ENCODE measurements at regions not wholly inside any gene's neighbourhood (a gene's known extent, or its start where the extent isn't known, plus 50 kb on each side); places are given as distances from the start of the nearest gene placed in this dataset.

DNA sequence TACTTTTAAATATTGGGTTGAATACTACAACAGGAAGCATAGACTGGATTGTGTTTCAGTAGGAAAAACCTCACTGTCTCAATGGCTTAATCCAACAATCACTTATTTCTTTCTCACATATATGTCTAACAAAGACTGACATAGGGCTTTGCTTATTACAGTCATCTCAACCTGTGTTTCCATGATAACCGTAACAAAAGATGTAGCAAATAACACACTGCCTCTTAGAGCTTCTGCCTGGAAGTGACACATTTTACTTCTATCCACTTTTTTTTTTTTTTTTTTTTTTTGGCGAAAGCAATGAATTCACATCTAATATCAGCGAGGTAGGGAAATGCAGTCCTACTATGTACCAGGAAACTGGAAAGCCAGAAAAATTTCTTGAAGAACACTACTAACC, 204.9 kb upstream of the CDKN2B start:
- H3K36me3 Mint-ChIP-seq (ENCODE audit: insufficient read depth, unreplicated experiment) = no peaks in the 10 kb centered on the region

GRCh38 chr9:22214497-22215031, 205.5 kb upstream of the CDKN2B start:
- BruUV-seq (replicated peaks) = no TSS peak
- POLR2A ChIA-PET = no interaction called here
- Histone ChIP-seq H3K27me3 (replicated peaks; ENCODE audit: control insufficient read depth, insufficient read depth, low read length) (no peaks in the 10 kb centered on the region), H3K9me3 (no peaks in the 10 kb centered on the region), H3K4me1 (no peaks in the 10 kb centered on the region), H3K36me3 (ENCODE audit: control insufficient read depth, insufficient read depth, low read length) (no peaks in the 10 kb centered on the region), H3K4me3 (ENCODE audit: low read depth, low read length) (no peak overlapping the region)
- Mint-ChIP-seq H3K27ac (ENCODE audit: unreplicated experiment) (no peak overlapping the region), H3K4me1 (ENCODE audit: low read depth, unreplicated experiment) (no peaks in the 10 kb centered on the region), H3K4me3 (ENCODE audit: unreplicated experiment) (no peak overlapping the region), H3K36me3 (ENCODE audit: insufficient read depth, unreplicated experiment) (no peaks in the 10 kb centered on the region), H3K27me3 (ENCODE audit: insufficient read depth, unreplicated experiment) (peaks cover 2% of the 10 kb centered on the region), H3K9me3 (ENCODE audit: unreplicated experiment) (no peaks in the 10 kb centered on the region)
- CTCF ChIA-PET = no interaction called here
- no peak for DNase-seq
- no peak for TF ChIP-seq CTCF (IDR thresholded peaks at IDR 0.05; ENCODE audit: insufficient read depth in 1 of 2, low read depth in 1 of 2, low read length in 1 of 2, severe bottlenecking in 1 of 2, unreplicated experiment in 1 of 2)
- intact Hi-C loops (cut with micrococcal nuclease; ENCODE audit: unreplicated experiment) = no loop called here

More for the DNA sequence above, 204.9 kb upstream of the CDKN2B start:
- no peak overlapping the region for H3K4me3 ChIP-seq (ENCODE audit: low read depth, low read length)
- POLR2A ChIA-PET = no interaction called here
- no peak for TF ChIP-seq CTCF (IDR thresholded peaks at IDR 0.05; ENCODE audit: insufficient read depth in 1 of 2, low read depth in 1 of 2, low read length in 1 of 2, severe bottlenecking in 1 of 2, unreplicated experiment in 1 of 2)
- intact Hi-C loops (cut with micrococcal nuclease; ENCODE audit: unreplicated experiment) = no loop called here
- H3K4me1 Mint-ChIP-seq (ENCODE audit: low read depth, unreplicated experiment) = no peaks in the 10 kb centered on the region
- no peak for DNase-seq
- H3K9me3 ChIP-seq = no peaks in the 10 kb centered on the region
- no peak overlapping the region for H3K27ac Mint-ChIP-seq (ENCODE audit: unreplicated experiment)
- peaks cover 2% of the 10 kb centered on the region for H3K27me3 Mint-ChIP-seq (ENCODE audit: insufficient read depth, unreplicated experiment)
- no peaks in the 10 kb centered on the region for H3K27me3 ChIP-seq (replicated peaks; ENCODE audit: control insufficient read depth, insufficient read depth, low read length)
- BruUV-seq (replicated peaks) = no TSS peak
- CTCF ChIA-PET = no interaction called here
- no peak overlapping the region for H3K4me3 Mint-ChIP-seq (ENCODE audit: unreplicated experiment)
- H3K4me1 ChIP-seq = no peaks in the 10 kb centered on the region
- H3K9me3 Mint-ChIP-seq (ENCODE audit: unreplicated experiment) = no peaks in the 10 kb centered on the region
- H3K36me3 ChIP-seq (ENCODE audit: control insufficient read depth, insufficient read depth, low read length) = no peaks in the 10 kb centered on the region

DNA sequence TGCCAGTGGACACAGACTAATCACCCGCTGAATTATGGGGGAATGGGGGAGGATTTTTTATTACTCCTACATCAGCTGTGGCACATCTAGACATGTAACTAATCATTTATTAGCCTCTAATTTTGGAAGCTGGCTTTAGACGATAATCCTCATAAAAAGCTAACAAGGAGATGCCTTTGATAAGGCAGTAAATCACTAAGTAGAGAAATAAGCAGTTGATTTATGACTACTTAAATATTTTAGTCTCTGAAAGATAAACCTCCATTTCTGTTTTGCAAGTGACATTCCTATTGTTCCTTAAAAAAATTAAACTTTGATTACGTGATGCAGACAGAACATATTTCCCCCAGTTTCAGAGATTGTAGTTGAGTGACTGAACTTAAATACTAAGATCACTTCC, 206.4 kb upstream of the CDKN2B start:
- intact Hi-C loops (cut with micrococcal nuclease; ENCODE audit: unreplicated experiment) = no loop called here
- Mint-ChIP-seq H3K9me3 (ENCODE audit: unreplicated experiment) (no peaks in the 10 kb centered on the region), H3K4me3 (ENCODE audit: unreplicated experiment) (no peak overlapping the region), H3K4me1 (ENCODE audit: low read depth, unreplicated experiment) (no peaks in the 10 kb centered on the region), H3K27ac (ENCODE audit: unreplicated experiment) (no peak overlapping the region), H3K27me3 (ENCODE audit: insufficient read depth, unreplicated experiment) (peaks cover 2% of the 10 kb centered on the region), H3K36me3 (ENCODE audit: insufficient read depth, unreplicated experiment) (no peaks in the 10 kb centered on the region)
- DNase-seq = no peak
- Histone ChIP-seq H3K4me1 (no peaks in the 10 kb centered on the region), H3K27me3 (replicated peaks; ENCODE audit: control insufficient read depth, insufficient read depth, low read length) (no peaks in the 10 kb centered on the region), H3K36me3 (ENCODE audit: control insufficient read depth, insufficient read depth, low read length) (no peaks in the 10 kb centered on the region), H3K9me3 (no peaks in the 10 kb centered on the region), H3K4me3 (ENCODE audit: low read depth, low read length) (no peak overlapping the region)
- ChIA-PET POLR2A (no interaction called here), CTCF (no interaction called here)
- TF ChIP-seq CTCF (IDR thresholded peaks at IDR 0.05; ENCODE audit: insufficient read depth in 1 of 2, low read depth in 1 of 2, low read length in 1 of 2, severe bottlenecking in 1 of 2, unreplicated experiment in 1 of 2) = no peak
- no TSS peak for BruUV-seq (replicated peaks)

All from Caco-2 (cell line).